Uterus (tissue), 3 donors: ENCODE measurements at regions not wholly inside any gene's neighbourhood (a gene's known extent, or its start where the extent isn't known, plus 50 kb on each side); places are given as distances from the start of the nearest gene placed in this dataset.

Source experiments
- DNase-seq, 2 donors: peaks; one replicate each; pipeline ENCODE4 v3.0.0-alpha.2; 2019 to 2020
- H3K27ac ChIP-seq, 2 donors: fragments of 200-600 bp; sonication (generic); 1 replicate in 1 of 2; 2 replicates in 1 of 2; pipeline ENCODE4 v1.5.1; 2016 to 2018
- H3K27me3 ChIP-seq, 2 donors: fragments of 200-600 bp; sonication (generic); one replicate each; pipeline ENCODE4 v1.5.1; 2018 to 2019; ENCODE audit warnings: control low read depth in 1 of 2
- H3K36me3 ChIP-seq, 2 donors: fragments of 200-600 bp; sonication (generic); one replicate each; pipeline ENCODE4 v1.5.1; 2019; ENCODE audit warnings: control low read depth in 1 of 2
- H3K4me1 ChIP-seq, 2 donors: fragments of 200-600 bp; sonication (generic); one replicate each; pipeline ENCODE4 v1.5.1; 2018 to 2019; ENCODE audit warnings: control low read depth in 1 of 2
- H3K4me3 ChIP-seq, 2 donors: fragments of 200-600 bp; sonication (generic); 1 replicate in 1 of 2; 2 replicates in 1 of 2; pipeline ENCODE4 v1.5.1; 2018 to 2019; ENCODE audit warnings: mild to moderate bottlenecking in 1 of 2
- H3K9me3 ChIP-seq, 2 donors: fragments of 200-600 bp; sonication (generic); one replicate each; pipeline ENCODE4 v1.5.1; 2019; ENCODE audit warnings: control low read depth in 1 of 2
- POLR2A ChIP-seq, 2 donors: fragments of 450-650 bp; IDR thresholded peaks; one replicate each; pipeline ENCODE4 v1.6.1; 2016; ENCODE audit warnings: antibody characterized with exemption in 2 of 2, mild to moderate bottlenecking in 1 of 2, moderate library complexity in 1 of 2
- intact Hi-C: fragments of 100-400 bp; cut with DNase I; formaldehyde crosslinking; loops from one replicate; pipeline ENCODE4 v1.15.1; 2023; ENCODE audit warnings: low total_unique reads
- TF ChIP-seq, protein P1 (sequence below), 4 experiments: fragments of 200-600 bp in 2 of 4; fragments of 450-650 bp in 2 of 4; sonication (generic) in 2 of 4; IDR thresholded peaks; one replicate each; pipeline ENCODE4 v1.5.1; 2016 to 2019; ENCODE audit warnings: antibody characterized with exemption in 4 of 4, mild to moderate bottlenecking in 2 of 4, moderate library complexity in 1 of 4
- donor health status: DM: yes; HTN: yes; CAD: no.

- Histone ChIP-seq H3K27me3 (no peaks in the 10 kb centered on the region), H3K4me1 (peaks cover 0 to 7% of the 10 kb centered on the region in 2 donors), H3K27ac (peak overlapping the region; percentile 63 to 77), H3K4me3 (no peak overlapping the region), H3K9me3 (no peaks in the 10 kb centered on the region), H3K36me3 (no peaks in the 10 kb centered on the region)
- intact Hi-C loops: no loop called here
- TF ChIP-seq POLR2A (IDR thresholded peaks at IDR 0.05): no peak
- TF ChIP-seq, protein P1, sequence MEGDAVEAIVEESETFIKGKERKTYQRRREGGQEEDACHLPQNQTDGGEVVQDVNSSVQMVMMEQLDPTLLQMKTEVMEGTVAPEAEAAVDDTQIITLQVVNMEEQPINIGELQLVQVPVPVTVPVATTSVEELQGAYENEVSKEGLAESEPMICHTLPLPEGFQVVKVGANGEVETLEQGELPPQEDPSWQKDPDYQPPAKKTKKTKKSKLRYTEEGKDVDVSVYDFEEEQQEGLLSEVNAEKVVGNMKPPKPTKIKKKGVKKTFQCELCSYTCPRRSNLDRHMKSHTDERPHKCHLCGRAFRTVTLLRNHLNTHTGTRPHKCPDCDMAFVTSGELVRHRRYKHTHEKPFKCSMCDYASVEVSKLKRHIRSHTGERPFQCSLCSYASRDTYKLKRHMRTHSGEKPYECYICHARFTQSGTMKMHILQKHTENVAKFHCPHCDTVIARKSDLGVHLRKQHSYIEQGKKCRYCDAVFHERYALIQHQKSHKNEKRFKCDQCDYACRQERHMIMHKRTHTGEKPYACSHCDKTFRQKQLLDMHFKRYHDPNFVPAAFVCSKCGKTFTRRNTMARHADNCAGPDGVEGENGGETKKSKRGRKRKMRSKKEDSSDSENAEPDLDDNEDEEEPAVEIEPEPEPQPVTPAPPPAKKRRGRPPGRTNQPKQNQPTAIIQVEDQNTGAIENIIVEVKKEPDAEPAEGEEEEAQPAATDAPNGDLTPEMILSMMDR (IDR thresholded peaks at IDR 0.05): no peak
- DNase-seq: peak; percentile 13 to 54
Measured at GRCh38 chr1:234554218-234554697, 55.7 kb downstream of the IRF2BP2 start.

- no peaks in the 10 kb centered on the region for H3K9me3 ChIP-seq
- no peaks in the 10 kb centered on the region for H3K27me3 ChIP-seq
- H3K27ac ChIP-seq: peak overlapping the region; percentile 63 to 77
- H3K4me1 ChIP-seq: peaks cover 0 to 7% of the 10 kb centered on the region in 2 donors
- H3K36me3 ChIP-seq: no peaks in the 10 kb centered on the region
- peak in 1 of 2 donors; percentile 36 for DNase-seq
- intact Hi-C loops: no loop called here
- TF ChIP-seq, protein P1 (IDR thresholded peaks at IDR 0.05): no peak
- no peak for TF ChIP-seq POLR2A (IDR thresholded peaks at IDR 0.05)
- no peak overlapping the region for H3K4me3 ChIP-seq
Measured at GRCh38 chr1:234553240-234554188, 56.5 kb downstream of the IRF2BP2 start.

DNA sequence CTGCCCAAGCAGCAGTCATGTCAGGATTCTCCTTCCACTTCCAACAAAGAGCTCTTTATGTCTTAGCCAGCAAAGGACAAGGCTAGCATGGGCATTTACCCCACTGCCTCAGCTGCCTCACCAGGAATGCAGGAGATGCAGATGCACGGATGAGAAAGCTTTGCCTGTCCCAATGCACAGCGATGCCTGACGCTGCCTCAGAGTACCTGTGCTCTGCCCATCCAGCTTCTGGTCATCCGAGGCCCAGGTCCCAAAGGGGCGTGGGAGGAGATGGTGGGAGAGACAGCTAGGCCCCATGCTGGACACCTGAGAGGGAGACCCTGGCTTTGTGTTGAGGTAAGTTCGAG is 59.0 kb downstream of the IRF2BP2 start:
- TF ChIP-seq POLR2A (IDR thresholded peaks at IDR 0.05): no peak
- TF ChIP-seq, protein P1 (IDR thresholded peaks at IDR 0.05): no peak
- Histone ChIP-seq H3K27ac (no peak overlapping the region), H3K27me3 (no peaks in the 10 kb centered on the region), H3K4me1 (peaks cover under 1 to 7% of the 10 kb centered on the region in 2 donors), H3K4me3 (no peak overlapping the region), H3K36me3 (no peaks in the 10 kb centered on the region), H3K9me3 (no peaks in the 10 kb centered on the region)
- intact Hi-C loops: no loop called here
- peak in 1 of 2 donors; percentile 11 for DNase-seq

- no peak overlapping the region for H3K27ac ChIP-seq
- H3K9me3 ChIP-seq: no peaks in the 10 kb centered on the region
- intact Hi-C loops: no loop called here
- no peaks in the 10 kb centered on the region for H3K27me3 ChIP-seq
- peaks cover 5 to 12% of the 10 kb centered on the region in 2 donors for H3K4me1 ChIP-seq
- peak in 1 of 2 donors; percentile 10 for DNase-seq
- TF ChIP-seq, protein P1 (IDR thresholded peaks at IDR 0.05): no peak
- no peak for TF ChIP-seq POLR2A (IDR thresholded peaks at IDR 0.05)
- H3K36me3 ChIP-seq: no peaks in the 10 kb centered on the region
- no peak overlapping the region for H3K4me3 ChIP-seq
Measured at GRCh38 chr1:234550341-234551031, 59.5 kb downstream of the IRF2BP2 start.
